Activated CD8-positive, alpha-beta memory T cell treated with anti-CD3 and anti-CD28 coated beads, Interleukin-2, amount 10 ng/mL, durations not matched to agents 7 days and 5 days (primary cell): ENCODE measurements at regions not wholly inside any gene's neighbourhood (a gene's known extent, or its start where the extent isn't known, plus 50 kb on each side); places are given as distances from the start of the nearest gene placed in this dataset.
"Not testable (repeated sequence)": the region's sequence is repeated elsewhere in the genome, so short reads cannot be mapped to it uniquely, and the experiment has no call there.

Experiments
- ATAC-seq: fragments of 150-1000 bp; cut with Tn5 transposase; one replicate; pipeline ENCODE4 v1.10.0; 2021; ENCODE audit warnings: moderate library complexity
- CTCF ChIA-PET: fragments of 350-600 bp; sonication (Branson Sonifier 250); formaldehyde crosslinking; loops from one replicate; lab custom pipeline; 2021; ENCODE audit warnings: antibody characterized with exemption; lab: Charles Lee
- DNase-seq: peaks from one replicate; pipeline ENCODE4 v3.0.0-alpha.2; 2020
- H3K27ac Mint-ChIP-seq: one replicate; pipeline ENCODE4 v1.8.0; 2021; ENCODE audit warnings: mild to moderate bottlenecking, mixed read lengths
- H3K27me3 Mint-ChIP-seq: one replicate; pipeline ENCODE4 v1.8.0; 2021; ENCODE audit warnings: mixed read lengths
- H3K36me3 Mint-ChIP-seq: one replicate; pipeline ENCODE4 v1.8.0; 2021; ENCODE audit warnings: mild to moderate bottlenecking, mixed read lengths
- H3K4me1 Mint-ChIP-seq: one replicate; pipeline ENCODE4 v1.8.0; 2021; ENCODE audit warnings: mixed read lengths
- H3K4me3 Mint-ChIP-seq: one replicate; pipeline ENCODE4 v1.8.0; 2021; ENCODE audit warnings: mild to moderate bottlenecking, moderate library complexity, mixed read lengths
- H3K9me3 Mint-ChIP-seq: one replicate; pipeline ENCODE4 v1.8.0; 2022; ENCODE audit warnings: low read depth, mixed read lengths

DNA sequence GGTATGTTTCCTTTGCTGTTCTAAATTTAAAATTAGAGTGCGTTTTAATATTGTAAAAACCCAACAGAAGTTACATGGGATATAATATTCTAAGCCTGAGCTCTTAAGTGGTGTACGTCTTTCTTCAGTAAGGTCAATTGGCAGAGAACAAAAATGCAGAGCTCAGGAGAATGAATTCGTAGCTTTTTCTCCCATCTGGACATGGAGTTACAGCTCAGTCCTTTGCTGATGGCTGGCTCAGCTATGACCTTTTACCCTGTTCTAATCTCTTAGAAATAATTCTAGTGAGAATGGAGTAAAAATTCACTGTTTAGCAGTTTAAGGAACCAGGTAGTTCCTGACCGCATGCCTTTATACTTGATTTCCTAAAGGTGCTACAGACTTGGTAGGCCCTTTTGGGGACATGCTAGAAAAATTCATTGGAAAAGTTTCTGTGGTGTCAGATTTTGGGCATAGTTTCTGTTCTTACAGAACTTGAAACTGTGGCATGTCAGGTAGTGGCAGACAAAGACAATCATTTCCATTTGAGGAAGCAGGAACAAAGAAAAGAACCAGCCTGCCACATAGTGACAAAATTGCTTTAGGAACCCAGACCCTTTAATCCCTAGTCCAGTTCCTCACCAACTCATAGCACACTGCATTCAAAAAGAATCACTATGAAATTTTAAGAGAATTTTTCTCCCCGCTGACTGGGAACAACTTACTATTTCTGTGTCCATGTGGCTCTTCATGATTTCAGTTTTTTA lies 566.8 kb upstream of the ZNF804A start:
- Mint-ChIP-seq H3K27me3 (no peaks in the 10 kb centered on the region), H3K4me3 (no peak overlapping the region), H3K36me3 (no peaks in the 10 kb centered on the region), H3K27ac (no peak overlapping the region), H3K9me3 (peaks cover 4% of the 10 kb centered on the region), H3K4me1 (no peaks in the 10 kb centered on the region)
- CTCF ChIA-PET: no interaction called here
- ATAC-seq (no peak), DNase-seq (no peak)

DNA sequence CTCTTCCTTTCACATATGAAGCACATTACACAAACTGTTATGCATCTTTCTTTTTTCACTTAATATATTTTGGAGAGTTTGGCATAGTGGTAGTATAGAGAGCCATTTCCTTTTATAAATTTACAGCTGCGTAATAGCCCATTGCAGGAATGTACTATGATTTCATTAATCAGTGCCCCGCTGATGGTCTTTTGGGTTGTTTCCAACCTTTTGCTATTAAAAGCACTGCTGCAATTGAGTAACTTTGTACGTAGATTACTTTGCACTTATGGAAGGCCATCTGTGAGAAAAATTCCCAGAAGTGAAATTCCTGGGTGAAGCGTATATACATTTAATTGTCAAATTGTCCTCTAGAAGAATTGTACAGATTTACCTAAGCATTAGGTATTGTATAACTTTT lies 565.3 kb upstream of the ZNF804A start:
- H3K27ac Mint-ChIP-seq: no peak overlapping the region
- no peak overlapping the region for H3K4me3 Mint-ChIP-seq
- CTCF ChIA-PET: no interaction called here
- no peaks in the 10 kb centered on the region for H3K9me3 Mint-ChIP-seq
- no peaks in the 10 kb centered on the region for H3K4me1 Mint-ChIP-seq
- no peak for DNase-seq
- H3K36me3 Mint-ChIP-seq: no peaks in the 10 kb centered on the region
- no peak for ATAC-seq
- H3K27me3 Mint-ChIP-seq: no peaks in the 10 kb centered on the region

DNA sequence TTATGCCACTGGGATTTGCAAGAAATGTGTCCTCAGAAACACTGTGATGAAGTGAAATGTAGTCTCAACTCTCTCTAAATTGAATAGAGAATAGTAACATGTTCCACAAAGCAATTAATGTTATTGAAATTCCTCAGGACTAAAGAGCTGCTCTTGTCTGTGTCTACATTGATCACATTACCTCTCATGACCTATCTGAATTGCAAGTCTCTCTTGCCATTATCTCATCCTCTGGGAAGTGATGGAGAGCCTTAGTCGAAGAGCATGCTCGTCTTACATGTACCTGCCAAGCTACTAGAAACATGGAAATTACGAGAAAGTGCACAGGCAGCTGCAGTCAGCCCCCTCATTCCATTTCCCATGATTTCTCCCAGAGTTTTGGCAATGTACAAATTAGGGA lies 561.1 kb upstream of the ZNF804A start:
- ATAC-seq (no peak), DNase-seq (no peak)
- Mint-ChIP-seq H3K4me3 (no peak overlapping the region), H3K27me3 (no peaks in the 10 kb centered on the region), H3K27ac (no peak overlapping the region), H3K4me1 (no peaks in the 10 kb centered on the region), H3K9me3 (no peaks in the 10 kb centered on the region), H3K36me3 (no peaks in the 10 kb centered on the region)
- CTCF ChIA-PET: interaction anchor here (1.1 kb wide), 1 partner anchor 10 kb away, joined by 3 read pairs; no protein-coding TSS in a partner anchor

GRCh38 chr2:184039493-184039892 lies 558.8 kb upstream of the ZNF804A start:
- no peaks in the 10 kb centered on the region for H3K27me3 Mint-ChIP-seq
- no peak for DNase-seq
- no peaks in the 10 kb centered on the region for H3K36me3 Mint-ChIP-seq
- no peaks in the 10 kb centered on the region for H3K4me1 Mint-ChIP-seq
- H3K4me3 Mint-ChIP-seq: no peak overlapping the region
- no peak for ATAC-seq
- H3K27ac Mint-ChIP-seq: no peak overlapping the region
- no peaks in the 10 kb centered on the region for H3K9me3 Mint-ChIP-seq
- CTCF ChIA-PET: no interaction called here

GRCh38 chr2:184040230-184040629 lies 558.1 kb upstream of the ZNF804A start:
- DNase-seq: no peak
- H3K36me3 Mint-ChIP-seq: no peaks in the 10 kb centered on the region
- no peak overlapping the region for H3K27ac Mint-ChIP-seq
- H3K9me3 Mint-ChIP-seq: no peaks in the 10 kb centered on the region
- H3K27me3 Mint-ChIP-seq: no peaks in the 10 kb centered on the region
- H3K4me3 Mint-ChIP-seq: no peak overlapping the region
- ATAC-seq: no peak
- H3K4me1 Mint-ChIP-seq: no peaks in the 10 kb centered on the region
- CTCF ChIA-PET: no interaction called here

DNA sequence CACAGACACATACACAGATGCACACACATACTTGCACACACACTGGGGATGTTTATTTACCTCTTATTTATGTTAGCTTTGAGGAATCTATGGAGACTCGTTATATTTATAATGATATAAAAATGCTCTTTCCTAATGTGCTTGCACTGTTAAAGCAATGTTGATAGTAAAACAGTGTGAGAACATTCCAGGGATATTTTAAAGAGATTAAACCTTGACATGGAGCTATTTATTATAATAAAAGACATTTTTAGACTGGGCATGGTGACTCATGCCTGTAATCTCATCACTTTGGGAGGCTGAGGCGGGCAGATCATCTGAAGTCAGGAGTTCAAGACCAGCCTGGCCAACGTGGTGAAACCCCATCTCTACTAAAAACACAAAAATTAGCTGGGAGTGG lies 557.3 kb upstream of the ZNF804A start:
- Mint-ChIP-seq H3K27me3 (no peaks in the 10 kb centered on the region), H3K4me1 (no peaks in the 10 kb centered on the region), H3K27ac (no peak overlapping the region), H3K4me3 (no peak overlapping the region), H3K9me3 (no peaks in the 10 kb centered on the region), H3K36me3 (no peaks in the 10 kb centered on the region)
- ATAC-seq (no peak), DNase-seq (no peak)
- CTCF ChIA-PET: no interaction called here

DNA sequence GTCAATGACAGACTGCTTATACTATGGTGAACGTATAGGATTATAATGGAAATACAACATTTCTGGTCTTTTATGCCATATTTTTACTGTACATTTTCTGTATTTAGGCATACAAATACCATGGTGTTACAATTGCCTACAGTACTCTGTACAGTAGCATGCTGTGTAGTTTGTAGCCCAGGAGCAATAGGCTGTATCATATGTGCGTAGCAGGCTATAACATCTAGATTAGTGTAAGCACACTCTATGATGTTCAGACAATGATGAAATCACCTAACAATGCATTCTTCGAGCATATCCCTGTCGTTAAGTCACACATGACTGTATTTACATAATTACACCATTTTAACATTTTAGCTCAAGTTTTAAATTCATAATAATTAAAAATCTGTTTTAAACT lies 556.6 kb upstream of the ZNF804A start:
- no peak overlapping the region for H3K27ac Mint-ChIP-seq
- H3K4me1 Mint-ChIP-seq: no peaks in the 10 kb centered on the region
- H3K27me3 Mint-ChIP-seq: no peaks in the 10 kb centered on the region
- H3K36me3 Mint-ChIP-seq: no peaks in the 10 kb centered on the region
- CTCF ChIA-PET: no interaction called here
- H3K9me3 Mint-ChIP-seq: no peaks in the 10 kb centered on the region
- DNase-seq: no peak
- no peak for ATAC-seq
- no peak overlapping the region for H3K4me3 Mint-ChIP-seq

- CTCF ChIA-PET: interaction anchor here (1.3 kb wide), 1 partner anchor 10 kb away, joined by 3 read pairs; no protein-coding TSS in a partner anchor
- H3K36me3 Mint-ChIP-seq: no peaks in the 10 kb centered on the region
- no peak overlapping the region for H3K27ac Mint-ChIP-seq
- DNase-seq: no peak
- H3K9me3 Mint-ChIP-seq: no peaks in the 10 kb centered on the region
- no peak for ATAC-seq
- no peaks in the 10 kb centered on the region for H3K27me3 Mint-ChIP-seq
- H3K4me3 Mint-ChIP-seq: no peak overlapping the region
- no peaks in the 10 kb centered on the region for H3K4me1 Mint-ChIP-seq
Observed at GRCh38 chr2:184047536-184047935, 550.8 kb upstream of the ZNF804A start.

- DNase-seq: no peak
- Mint-ChIP-seq H3K4me3 (no peak overlapping the region), H3K27me3 (no peaks in the 10 kb centered on the region), H3K36me3 (no peaks in the 10 kb centered on the region), H3K4me1 (no peaks in the 10 kb centered on the region), H3K9me3 (no peaks in the 10 kb centered on the region), H3K27ac (no peak overlapping the region)
- CTCF ChIA-PET: no interaction called here
- no peak for ATAC-seq
Observed at GRCh38 chr2:184049566-184049965, 548.8 kb upstream of the ZNF804A start.

DNA sequence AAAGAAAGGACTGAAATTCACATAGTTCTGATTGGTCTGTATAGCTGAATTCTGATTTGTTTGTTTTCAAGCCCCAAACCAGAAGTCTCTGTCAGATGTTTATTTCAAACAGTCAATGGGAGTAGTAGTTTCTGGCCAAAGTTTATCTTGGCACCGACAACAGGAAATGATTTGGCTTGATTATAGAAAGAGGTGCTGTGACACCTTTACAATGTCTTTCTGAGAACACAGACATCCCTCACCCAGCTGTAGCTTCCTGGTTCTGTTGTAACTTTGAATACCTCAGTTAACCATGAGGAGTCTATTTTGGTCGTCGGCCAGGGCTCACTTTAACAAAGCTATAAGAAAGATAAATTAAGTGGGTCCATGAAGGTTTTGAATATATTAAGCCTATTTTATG lies 545.0 kb upstream of the ZNF804A start:
- no peak for DNase-seq
- Mint-ChIP-seq H3K36me3 (no peaks in the 10 kb centered on the region), H3K4me1 (no peaks in the 10 kb centered on the region), H3K9me3 (no peaks in the 10 kb centered on the region), H3K4me3 (no peak overlapping the region), H3K27me3 (no peaks in the 10 kb centered on the region), H3K27ac (no peak overlapping the region)
- ATAC-seq: no peak
- CTCF ChIA-PET: no interaction called here

DNA sequence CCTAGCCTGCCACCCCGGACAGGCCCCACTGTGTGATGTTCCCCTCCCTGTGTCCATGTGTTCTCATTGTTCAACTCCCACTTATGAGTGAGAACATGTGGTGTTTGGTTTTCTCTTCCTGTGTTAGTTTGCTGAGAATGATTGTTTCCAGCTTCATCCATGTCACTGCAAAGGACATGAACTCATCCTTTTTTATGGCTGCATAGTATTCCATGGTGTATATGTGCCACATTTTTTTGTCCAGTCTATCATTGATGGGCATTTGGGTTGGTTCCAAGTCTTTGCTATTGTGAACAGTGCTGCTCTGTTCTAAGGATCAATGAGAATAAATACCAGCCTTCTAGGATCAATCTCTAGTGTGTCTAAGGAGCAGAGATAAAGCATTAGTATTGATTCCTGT lies 543.9 kb upstream of the ZNF804A start:
- H3K27ac Mint-ChIP-seq, H3K9me3 Mint-ChIP-seq, H3K27me3 Mint-ChIP-seq, H3K4me1 Mint-ChIP-seq, H3K4me3 Mint-ChIP-seq, ATAC-seq, CTCF ChIA-PET, DNase-seq, H3K36me3 Mint-ChIP-seq: not testable (repeated sequence)

- Mint-ChIP-seq H3K36me3 (no peaks in the 10 kb centered on the region), H3K27ac (no peak overlapping the region), H3K27me3 (no peaks in the 10 kb centered on the region), H3K4me3 (no peak overlapping the region), H3K4me1 (no peaks in the 10 kb centered on the region), H3K9me3 (peaks cover 2% of the 10 kb centered on the region)
- no peak for DNase-seq
- CTCF ChIA-PET: no interaction called here
- ATAC-seq: no peak
Observed at GRCh38 chr2:184057910-184058309, 540.4 kb upstream of the ZNF804A start.

GRCh38 chr2:184060268-184060667 lies 538.1 kb upstream of the ZNF804A start:
- H3K4me1 Mint-ChIP-seq, ATAC-seq, H3K9me3 Mint-ChIP-seq, H3K36me3 Mint-ChIP-seq, H3K4me3 Mint-ChIP-seq, DNase-seq, H3K27me3 Mint-ChIP-seq, CTCF ChIA-PET, H3K27ac Mint-ChIP-seq: not testable (repeated sequence)

- no peaks in the 10 kb centered on the region for H3K4me1 Mint-ChIP-seq
- CTCF ChIA-PET: no interaction called here
Observed at GRCh38 chr2:184067502-184067901, 530.8 kb upstream of the ZNF804A start.

More at GRCh38 chr2:184067502-184067901, 530.8 kb upstream of the ZNF804A start:
- Mint-ChIP-seq H3K4me3 (no peak overlapping the region), H3K36me3 (no peaks in the 10 kb centered on the region), H3K27me3 (no peaks in the 10 kb centered on the region), H3K9me3 (peaks cover 9% of the 10 kb centered on the region), H3K27ac (no peak overlapping the region)
- ATAC-seq: no peak
- no peak for DNase-seq
